ENCODE measurements at regions not wholly inside any gene's neighbourhood (a gene's known extent, or its start where the extent isn't known, plus 50 kb on each side); places are given as distances from the start of the nearest gene placed in this dataset.

DNA sequence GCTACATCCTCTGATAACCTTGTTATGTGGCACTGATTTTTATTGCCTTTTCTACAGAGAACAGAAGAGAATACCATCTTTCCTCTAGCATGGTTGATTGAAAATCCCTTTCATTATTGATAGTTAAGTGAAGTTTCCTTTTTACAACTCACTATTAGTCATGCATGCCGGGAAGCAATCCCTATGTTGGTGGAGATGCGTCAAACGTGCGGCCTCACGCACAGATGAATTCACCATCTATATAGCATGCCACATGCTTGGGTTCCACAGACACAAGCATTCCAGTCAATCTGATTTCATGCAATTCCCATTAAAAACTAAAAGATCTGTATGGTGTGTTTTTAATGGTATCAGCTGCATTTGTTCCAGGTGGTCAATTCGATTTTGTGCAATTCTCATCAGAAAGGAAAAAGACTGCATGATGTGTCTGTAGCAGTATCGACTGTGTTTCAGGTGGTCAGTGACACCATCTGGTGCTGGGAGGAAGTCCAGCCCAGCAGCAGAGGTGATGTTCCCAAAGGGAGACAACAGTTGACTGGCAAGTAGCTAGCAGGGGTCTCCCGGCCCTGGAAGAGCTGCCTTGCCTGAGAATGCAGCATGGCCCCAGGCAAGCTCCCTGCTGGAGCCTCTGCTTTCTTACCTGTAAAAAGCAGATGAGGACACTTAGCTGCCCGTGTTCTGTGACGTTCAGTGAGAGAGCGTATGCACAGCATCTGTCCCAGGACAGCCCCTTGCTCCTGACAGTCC is 151.3 kb upstream of the NCK2 start:
- no peak for DNase-seq (ENCODE audit: low spot score)

DNA sequence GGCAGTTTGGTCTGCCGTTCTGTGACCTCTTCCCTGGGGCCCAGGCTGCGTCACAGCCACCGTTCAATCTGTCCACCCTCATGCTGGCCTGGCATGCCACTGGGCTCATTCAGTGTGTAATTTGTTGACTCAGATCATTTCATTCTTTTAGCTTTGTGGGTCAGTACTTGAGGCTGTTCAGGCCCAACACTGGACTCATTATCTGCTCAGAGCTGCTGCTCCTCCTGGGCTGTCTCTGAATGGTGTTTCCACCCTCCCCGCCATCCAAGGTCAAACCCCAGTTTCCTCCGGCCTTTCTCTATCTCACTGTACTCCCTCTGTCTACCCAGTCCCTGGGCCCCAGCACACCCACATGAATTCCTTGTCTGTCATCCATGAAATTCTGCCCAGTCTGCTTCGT is 152.4 kb upstream of the NCK2 start:
- DNase-seq (ENCODE audit: low spot score), result no peak

DNA sequence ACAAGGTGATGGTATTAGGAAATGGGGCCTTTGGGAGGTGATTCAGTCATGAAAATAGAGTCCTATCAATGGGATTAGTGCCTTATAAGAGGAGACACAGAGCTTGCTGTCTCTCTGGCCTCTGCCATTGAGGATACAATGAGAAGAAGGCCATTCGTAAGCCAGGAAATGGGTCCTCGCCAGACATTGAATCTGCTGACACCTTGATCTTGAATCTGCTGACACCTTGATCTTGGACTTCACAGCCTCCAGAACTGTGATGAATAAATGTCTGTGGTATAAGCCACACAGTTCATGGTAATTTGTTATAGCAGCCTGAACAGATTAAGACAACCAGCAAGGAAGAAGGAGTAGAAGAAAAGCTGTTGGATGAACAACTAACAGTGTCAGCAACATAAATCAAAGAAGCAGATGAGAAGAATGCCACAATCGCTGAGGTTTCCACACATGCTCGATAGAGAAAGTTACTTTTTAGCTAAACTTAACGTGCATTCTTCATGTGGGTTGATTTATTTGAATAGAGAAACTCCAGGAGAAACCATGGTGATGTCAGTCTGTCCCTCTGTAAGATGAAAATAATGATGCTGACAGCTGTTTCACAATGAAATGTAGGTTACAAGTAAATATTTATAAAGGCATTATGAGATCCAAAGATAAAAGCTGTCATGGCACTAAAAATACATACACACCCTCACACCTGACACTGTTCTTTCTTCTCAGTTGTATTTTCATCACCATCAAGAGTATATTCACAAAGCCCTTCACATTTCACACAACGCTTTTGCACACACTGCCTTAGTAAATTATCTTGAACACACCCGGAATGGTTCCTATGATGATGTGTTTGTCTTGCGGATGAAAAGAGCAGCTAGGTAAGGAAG is 153.7 kb upstream of the NCK2 start:
- DNase-seq (ENCODE audit: low spot score), result no peak

DNA sequence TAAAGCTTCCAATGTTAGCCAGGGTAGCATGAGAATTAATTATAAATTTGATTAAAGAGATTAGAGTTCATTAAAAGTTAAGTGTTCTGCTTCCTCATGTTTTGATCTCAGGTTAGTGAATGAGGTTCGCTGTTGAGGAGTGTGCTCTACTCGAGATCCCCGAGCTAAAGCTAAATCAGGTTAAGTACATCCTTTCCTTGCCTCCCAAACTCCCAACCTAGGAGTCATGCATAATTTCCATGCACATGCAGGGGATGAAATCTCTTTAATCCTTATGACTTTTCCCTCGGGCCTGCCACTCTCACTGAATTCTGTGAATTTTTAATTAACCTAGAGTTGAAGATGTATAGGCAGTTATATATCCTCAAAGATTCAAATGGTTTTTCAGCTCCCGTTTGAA is 156.1 kb upstream of the NCK2 start:
- DNase-seq (ENCODE audit: low spot score), result no peak

DNA sequence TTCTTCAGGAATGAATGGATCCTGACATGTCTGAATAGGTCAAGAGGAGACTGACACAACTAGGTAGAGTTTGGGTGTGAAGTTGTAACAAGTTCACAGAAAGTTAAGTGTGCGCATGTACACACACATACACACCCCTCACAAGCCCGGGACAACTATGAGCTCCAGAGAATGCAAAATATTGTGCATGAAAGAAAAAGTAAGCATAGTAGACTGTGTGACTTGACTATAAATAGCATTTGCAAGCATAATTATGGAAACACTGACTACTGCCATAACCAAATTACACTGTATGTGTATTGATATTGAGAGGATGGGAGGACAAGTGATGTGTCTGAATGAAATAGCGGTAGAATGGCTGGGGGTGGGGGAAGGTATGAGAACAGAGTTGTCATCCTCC is 157.1 kb upstream of the NCK2 start:
- DNase-seq (ENCODE audit: low spot score), result no peak

DNA sequence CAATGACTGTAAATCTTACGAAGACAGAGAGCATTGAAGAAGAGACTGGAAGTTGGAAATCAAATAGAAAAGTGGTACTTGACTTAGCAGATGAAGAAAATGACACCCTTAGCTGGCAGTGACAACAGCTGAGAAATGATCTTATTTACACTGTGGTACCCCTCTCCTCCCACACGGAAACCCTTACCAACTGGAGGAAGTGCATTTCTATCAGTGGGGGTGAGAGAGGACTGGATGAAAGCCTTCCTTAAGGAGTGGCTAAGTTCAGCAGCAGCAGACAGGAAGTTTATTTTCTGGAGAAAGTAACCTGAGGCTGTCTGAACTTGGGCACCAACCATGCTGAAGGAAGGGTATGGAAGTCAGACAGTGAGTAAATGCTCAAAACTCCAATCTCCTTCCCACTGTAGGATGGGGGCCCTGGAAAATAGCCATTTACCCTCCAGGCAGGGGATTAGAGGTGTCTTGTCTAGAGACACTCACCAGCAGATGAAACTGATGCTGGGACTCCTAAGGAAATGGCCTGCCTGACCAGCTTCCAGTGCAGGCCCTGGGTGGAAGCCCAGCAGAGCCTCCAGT is 160.2 kb upstream of the NCK2 start:
- no peak for DNase-seq (ENCODE audit: low spot score)

DNA sequence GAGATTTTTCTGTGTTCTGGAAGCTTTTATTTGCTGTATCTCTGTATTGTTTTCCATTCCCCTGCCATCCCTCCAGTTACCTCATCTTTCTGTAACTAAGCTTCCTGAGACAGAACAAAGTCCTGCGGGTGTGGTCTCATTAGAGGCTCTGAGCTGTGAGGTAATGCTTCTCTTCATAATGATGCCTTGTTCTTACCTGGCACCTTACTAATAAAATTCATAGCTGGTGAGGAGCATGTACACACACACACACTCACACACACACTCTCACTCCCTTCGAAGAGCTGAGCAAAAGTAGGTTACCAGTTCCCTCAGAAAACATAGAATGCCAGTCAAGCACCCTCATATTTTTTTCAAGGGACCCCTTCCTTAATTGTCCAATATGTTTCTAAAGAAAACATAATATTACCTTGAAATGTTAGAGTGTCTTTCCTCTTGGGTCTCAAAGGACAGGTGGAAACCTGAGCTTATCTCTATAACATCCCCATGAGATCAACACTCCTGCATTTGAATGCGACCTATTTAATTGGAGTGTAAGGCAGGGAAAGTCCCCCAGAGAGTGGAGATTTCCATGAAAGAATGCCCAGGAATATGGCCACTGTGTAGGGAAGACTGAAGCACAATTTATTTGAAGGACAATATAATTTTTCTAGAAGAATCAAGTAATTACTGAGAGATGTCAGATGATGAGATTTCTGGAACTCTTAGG is 161.6 kb upstream of the NCK2 start:
- no peak for DNase-seq (ENCODE audit: low spot score)

DNA sequence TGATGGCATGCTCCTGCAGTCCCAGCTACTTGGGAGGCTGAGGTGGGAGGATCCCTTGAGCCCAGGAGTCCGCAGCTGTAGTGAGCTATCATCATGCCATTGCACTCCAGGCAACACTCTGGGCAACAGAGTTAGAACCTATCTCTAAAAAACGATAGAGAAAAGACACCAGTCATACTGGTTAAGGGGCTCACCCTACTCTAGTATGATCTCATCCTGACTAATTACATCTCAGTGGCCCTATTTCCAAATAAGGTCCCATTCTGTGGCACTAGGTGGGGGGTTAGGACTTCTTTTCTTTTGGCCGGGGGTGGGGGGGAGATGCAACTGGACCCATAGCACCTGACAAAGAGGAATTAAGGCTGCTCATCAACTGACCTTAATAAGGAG is 163.2 kb upstream of the NCK2 start:
- DNase-seq (ENCODE audit: low spot score), result no peak

DNA sequence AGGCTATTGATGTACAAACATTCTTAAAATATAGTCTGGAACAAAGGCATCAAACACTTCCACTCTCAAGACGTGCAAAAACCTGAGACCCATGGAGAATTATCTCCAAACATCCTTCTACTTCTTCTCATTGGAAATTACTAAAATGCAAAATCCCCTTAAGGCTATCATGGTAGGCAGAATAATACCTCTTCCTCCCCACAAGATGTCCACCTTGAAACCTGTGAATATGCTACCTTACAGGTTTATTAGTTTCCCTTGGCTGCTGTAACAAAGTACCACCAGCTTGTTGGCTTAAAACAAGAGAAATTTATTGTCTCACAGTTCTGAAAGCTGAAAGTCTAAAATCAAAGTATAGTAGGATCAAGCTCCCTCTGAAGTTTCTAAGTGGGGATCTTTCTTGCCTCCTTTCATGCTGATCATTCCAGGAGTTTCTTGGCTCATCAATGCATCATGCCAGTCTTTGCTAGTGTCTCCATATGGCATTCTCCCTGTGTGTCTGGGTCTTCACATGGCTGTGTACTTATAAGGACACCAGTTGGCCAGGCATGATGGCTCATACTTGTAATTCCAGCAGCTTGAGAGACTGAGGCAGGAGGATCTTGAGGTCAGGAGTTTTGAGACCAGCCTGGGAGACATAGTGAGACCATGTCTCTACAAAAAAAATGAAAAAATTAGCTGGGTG is 163.7 kb upstream of the NCK2 start:
- no peak for DNase-seq (ENCODE audit: low spot score)

DNA sequence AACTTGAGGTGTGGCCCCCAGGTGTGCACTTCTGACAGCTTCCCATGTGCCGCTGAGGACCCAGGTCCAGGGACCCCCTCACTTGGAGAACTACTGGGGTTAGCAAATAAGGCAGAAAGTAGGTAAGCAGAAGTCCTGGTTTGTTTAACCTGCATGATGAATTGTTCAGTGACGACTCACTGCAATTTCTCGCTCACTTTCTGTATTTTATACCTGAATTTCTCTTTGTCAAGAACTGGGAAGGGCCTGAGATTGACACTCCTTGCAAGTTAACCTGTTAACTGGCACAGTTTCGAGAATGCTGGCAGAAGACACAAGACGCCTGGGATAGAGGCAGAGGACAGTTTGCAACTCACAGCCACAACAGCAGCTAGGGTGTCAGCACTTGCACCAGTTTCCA is 164.5 kb upstream of the NCK2 start:
- DNase-seq (ENCODE audit: low spot score), result no peak

DNA sequence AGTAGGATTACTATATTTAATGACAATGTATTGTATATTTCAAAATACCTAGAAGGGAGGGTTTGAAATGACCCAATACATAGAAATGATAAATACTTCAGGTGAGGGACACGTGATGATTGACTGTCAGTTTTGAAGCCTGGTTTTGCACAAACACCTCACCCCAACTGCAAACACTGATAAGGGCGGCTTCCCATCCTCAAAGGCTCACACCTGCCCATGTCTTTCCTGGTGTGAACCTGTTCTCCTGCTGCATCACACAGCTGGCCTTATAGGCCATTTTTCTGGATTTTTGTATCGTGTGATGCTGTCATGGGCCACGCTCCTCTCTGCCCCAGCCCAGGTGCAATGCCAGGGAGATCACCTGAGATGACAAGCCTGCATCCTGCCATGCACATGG is 166.5 kb upstream of the NCK2 start:
- DNase-seq (ENCODE audit: low spot score), result no peak

DNA sequence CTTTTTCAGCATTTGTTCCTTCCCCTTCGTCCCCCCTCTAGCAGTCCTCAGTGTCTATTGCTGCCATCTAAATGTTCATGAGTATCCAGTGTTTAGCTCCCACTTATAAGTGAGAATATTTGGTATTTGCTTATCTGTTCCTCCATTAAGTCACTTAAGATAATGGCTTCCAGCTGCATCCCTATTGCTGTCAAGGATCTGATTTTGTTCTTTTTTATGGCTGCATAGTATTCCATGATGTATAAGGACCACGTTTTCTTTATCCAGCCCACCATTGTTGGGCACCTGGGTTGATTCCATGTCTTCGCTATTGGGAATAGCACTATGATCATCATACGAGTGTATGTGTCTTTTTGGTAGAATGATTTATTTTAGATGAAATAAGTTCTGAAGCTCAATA is 166.9 kb upstream of the NCK2 start:
- no peak for DNase-seq (ENCODE audit: low spot score)

DNA sequence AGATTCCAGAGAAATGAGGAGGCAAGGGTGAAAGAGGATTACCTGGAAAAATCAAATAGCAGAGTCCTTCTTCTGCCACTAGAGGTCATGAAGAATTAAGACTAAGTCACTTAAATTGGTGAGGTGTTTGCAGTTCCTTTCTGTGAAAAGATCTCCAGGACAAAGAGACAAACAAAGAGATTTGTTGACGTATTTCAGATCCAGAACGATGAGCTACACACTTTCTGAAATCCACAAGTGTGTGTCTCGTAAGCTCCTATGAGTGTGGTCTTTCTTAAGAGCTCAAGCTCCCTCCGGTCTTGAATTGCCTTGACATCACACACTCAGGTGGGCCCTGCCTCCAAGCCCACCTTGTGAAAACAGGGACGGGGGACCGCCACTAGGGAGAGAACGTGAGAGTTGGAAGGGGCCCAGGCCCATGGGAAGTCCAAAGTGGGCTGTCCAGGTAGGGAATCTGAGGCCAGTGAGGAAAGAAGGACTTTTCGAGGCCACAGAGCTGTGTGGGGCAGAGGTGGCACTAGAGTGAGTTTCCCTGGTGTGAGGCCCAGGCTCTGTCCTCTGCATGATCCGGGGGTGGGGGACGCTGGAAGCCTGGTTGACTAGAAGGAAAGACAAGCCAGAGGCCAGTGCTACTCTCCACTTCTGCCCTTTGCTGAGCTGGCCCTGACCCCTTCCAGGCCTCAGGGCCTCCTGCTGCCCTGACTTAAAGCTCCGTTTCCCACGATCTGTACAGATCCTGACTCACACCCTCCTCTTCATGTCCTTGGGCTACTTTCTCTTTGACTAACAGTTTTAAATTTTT is 168.1 kb upstream of the NCK2 start:
- DNase-seq (ENCODE audit: low spot score), result no peak

DNA sequence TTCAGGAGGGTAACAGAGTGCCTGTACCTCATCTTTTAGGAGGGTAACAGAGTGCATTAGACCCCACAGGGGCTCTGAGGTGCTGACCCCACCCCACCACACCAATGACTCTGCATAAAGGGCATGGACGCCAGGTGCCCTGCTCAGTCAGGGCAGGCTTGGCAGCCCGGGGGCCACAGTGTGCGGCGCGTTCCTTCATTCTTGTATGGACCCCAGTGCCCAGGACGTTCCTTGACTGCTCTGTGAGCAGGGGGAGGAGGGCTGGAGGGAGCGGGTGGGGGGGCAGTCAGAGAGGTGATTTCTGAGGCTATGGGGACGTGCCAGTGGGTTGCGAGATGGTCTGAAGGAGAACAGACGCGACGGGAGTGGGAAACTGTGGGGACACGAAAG is 168.7 kb upstream of the NCK2 start:
- no peak for DNase-seq (ENCODE audit: low spot score)

DNA sequence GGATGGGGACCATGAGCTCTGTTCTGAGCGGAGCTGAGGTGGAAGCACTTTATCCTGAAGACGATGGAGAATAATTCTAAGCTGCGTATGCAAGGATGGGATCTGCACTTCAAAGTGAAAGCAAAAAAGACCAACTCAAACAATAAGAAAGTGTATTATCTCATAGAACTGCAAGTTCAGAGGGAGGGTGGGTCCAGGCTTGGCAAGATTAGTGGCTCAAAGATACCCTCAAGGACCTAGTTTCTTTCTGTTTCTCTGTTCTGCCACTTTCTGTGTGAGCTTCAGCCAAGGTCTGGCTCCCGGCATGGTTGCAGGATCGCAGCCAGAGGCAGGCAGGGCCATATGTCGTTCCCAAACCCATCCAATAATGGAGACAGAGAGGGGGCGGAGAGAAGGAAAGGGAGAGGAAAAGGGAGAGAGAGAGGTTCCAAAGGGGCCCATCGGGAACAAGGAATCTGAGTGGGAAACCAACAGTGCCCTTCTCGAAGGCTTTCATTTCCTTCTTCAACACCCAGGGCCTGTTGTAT is 169.2 kb upstream of the NCK2 start:
- DNase-seq (ENCODE audit: low spot score), result no peak

DNA sequence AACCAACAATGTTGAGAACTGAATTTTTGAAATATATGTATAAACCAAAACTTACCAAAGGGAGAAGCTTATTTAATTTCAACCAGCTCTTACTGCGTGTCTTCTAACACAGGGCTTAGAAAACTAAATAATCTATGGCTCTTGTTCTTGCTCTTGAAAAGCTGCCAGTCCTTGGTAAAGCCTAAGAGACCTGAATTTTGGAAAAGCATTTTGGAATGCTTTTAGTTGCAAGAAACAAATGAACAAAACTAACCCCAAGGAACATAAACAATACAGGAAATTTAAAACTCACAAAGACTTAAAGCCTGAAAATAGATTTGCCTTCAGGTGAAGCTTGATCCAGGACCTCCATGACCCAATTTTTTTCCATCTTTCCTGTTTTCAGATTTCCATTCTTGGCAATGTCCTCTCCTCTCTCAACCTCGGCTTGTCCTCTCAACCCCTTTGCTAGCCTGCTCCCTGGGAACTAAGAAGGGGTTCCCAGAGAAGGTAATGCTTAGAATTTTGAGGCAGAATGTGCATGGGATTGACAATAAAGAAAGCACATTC is 169.8 kb upstream of the NCK2 start:
- no peak for DNase-seq (ENCODE audit: low spot score)

DNA sequence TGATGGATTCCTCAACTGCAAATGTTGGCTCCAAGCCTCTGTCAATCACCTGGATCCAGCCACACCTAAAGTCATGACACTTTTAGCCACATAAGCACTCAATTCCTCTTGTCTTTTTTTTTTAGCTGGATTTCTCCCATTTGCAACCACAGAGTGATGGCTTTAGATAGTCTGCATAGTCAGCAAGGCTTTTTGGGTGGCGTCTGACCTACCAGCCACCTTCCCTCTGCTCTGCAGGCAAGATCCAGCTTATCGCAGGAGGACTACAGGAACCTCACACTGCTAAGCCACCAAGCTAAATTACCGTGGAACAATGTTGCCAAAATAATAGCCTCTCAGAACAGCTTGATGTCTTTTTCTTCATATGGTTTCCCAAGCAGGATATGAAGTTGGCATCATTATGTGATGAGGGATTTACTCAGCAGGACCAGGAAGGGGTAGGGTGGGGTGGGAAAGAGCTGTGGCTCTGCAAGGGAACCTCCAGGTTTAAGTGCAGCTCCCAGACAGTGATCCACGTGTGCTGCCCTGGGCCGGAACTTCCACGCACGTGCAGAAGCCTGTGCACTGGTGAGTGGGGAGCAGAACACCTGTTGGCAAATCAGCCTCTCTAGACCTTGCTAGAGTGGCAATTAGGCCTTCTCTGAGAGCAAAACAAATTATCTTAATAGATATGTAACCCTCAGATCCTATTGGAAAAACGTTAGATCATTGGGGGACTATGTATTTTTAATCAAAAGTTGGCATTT is 170.6 kb upstream of the NCK2 start:
- no peak for DNase-seq (ENCODE audit: low spot score)

DNA sequence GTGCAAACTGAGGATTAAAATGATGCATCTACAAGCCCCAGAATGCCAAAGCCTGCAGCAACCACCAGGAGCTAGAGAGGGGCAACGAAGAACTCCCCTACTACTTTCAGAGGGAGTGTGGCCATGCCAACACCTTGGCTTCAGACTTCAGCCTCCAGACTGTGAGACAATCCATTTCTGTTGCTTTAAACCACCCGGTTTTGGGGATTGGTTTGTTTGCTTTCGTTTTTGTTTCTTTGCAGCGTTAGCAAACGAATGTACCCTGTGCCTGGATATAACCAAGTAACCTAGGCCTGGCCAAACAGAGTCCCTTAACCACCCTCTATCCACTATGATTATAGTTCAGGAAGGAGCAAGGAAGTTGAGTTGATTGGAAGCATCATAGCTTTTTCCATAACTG is 171.2 kb upstream of the NCK2 start:
- no peak for DNase-seq (ENCODE audit: low spot score)

DNA sequence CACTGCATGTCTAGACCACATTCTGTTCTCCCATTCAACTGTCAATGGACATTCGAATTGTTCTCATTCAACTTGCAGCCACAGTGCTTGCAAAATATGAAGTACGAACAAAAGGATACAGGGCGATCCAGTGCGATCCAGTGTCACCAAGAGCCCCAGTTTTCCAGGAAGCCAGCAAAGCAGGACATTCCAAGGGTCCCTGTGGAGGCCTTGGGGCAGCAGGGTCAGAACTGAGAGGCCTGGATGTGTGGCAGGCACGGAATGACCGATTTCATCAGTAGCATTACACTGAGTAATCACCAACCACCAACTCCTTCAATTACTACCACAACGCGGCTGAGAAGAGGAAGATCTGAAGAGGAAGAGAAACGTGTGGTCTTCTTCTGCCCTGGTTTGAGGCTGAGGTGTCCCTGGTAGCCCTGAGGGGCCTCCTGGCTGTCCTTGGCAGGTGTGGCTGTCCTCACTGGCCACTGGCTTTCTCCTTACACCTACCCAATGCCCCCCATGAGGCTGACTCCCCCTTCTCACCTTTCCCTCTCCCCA is 172.7 kb upstream of the FHL2 start:
- no peak for DNase-seq (ENCODE audit: low spot score)

DNA sequence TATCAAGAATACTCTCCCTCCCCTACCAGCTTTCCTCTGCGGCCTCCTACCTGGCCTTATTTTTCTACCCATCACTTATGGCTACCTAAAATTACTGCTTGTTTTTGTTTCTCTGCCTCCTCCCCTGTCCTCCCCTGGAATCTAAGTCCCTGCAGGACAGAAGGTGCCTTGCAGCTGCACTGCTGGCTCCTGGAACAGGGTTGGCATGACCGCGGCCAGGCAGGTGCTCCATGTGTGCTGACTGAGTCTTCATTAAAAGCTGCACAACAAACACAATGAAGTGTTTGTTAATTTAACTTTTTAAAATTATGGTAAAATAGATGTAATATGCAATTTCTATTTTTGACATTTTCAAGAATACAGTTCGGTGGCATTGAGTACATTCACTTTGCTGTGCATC is 171.9 kb upstream of the FHL2 start:
- no peak for DNase-seq (ENCODE audit: low spot score)

Measured in left forelimb (tissue), 1 donor.